Caco-2 (cell line): ENCODE measurements at regions not wholly inside any gene's neighbourhood (a gene's known extent, or its start where the extent isn't known, plus 50 kb on each side); places are given as distances from the start of the nearest gene placed in this dataset.

ENCODE experiments used
- BruUV-seq: library from RNA; stranded (reverse); fragments of 400-500 nt; replicated peaks from 2 replicates; lab custom pipeline; 2021; lab: Mats Ljungman, UMichigan
- CTCF ChIA-PET: fragments of 300-600 bp; sonication (Branson Sonifier 250); formaldehyde crosslinking; loops from one replicate; lab custom pipeline; 2022; ENCODE audit warnings: antibody characterized with exemption; lab: Charles Lee
- POLR2A ChIA-PET: fragments of 300-600 bp; sonication (Branson Sonifier 250); formaldehyde crosslinking; loops from one replicate; lab custom pipeline; 2022; ENCODE audit warnings: antibody characterized with exemption; lab: Charles Lee
- DNase-seq, 2 experiments: peaks; one replicate each; pipeline versions ENCODE4 v3.0.0 to v3.0.0-alpha.2; 2020 to 2022
- H3K27me3 ChIP-seq: replicated peaks from 2 replicates; pipeline ENCODE4 v1.6.0; 2011; ENCODE audit warnings: low read length; ENCODE audit not compliant: control insufficient read depth, insufficient read depth
- H3K36me3 ChIP-seq: 2 replicates; pipeline ENCODE4 v1.5.1; 2011; ENCODE audit warnings: low read length; ENCODE audit not compliant: control insufficient read depth, insufficient read depth
- H3K4me1 ChIP-seq: fragments of 250-450 bp; sonication (Bioruptor Pico); 2 replicates; pipeline ENCODE4 v1.5.1; 2020; ENCODE audit warnings: mild to moderate bottlenecking
- H3K4me3 ChIP-seq: 2 replicates; pipeline ENCODE4 v1.5.1; 2011; ENCODE audit warnings: low read depth, mild to moderate bottlenecking, control low read depth, low read length
- H3K9me3 ChIP-seq: fragments of 250-450 bp; sonication (Bioruptor Pico); 2 replicates; pipeline ENCODE4 v1.5.1; 2020; ENCODE audit warnings: mild to moderate bottlenecking, moderate library complexity
- H3K27ac Mint-ChIP-seq: one replicate; pipeline ENCODE4 v1.8.0; 2022; ENCODE audit warnings: mixed read lengths; ENCODE audit not compliant: unreplicated experiment
- H3K27me3 Mint-ChIP-seq: one replicate; pipeline ENCODE4 v1.8.0; 2022; ENCODE audit warnings: mixed read lengths; ENCODE audit not compliant: insufficient read depth, unreplicated experiment
- H3K36me3 Mint-ChIP-seq: one replicate; pipeline ENCODE4 v1.8.0; 2022; ENCODE audit warnings: mild to moderate bottlenecking, mixed read lengths; ENCODE audit not compliant: insufficient read depth, unreplicated experiment
- H3K4me1 Mint-ChIP-seq: one replicate; pipeline ENCODE4 v1.8.0; 2022; ENCODE audit warnings: low read depth, mixed read lengths; ENCODE audit not compliant: unreplicated experiment
- H3K4me3 Mint-ChIP-seq: one replicate; pipeline ENCODE4 v1.8.0; 2022; ENCODE audit warnings: mild to moderate bottlenecking, moderate library complexity, mixed read lengths; ENCODE audit not compliant: unreplicated experiment
- H3K9me3 Mint-ChIP-seq: one replicate; pipeline ENCODE4 v1.8.0; 2022; ENCODE audit warnings: mixed read lengths; ENCODE audit not compliant: unreplicated experiment
- CTCF ChIP-seq, 2 experiments: fragments of 200-600 bp in 1 of 2; IDR thresholded peaks; 1 replicate in 1 of 2; 2 replicates in 1 of 2; pipeline versions ENCODE4 v1.5.1 to v1.8.0; 2011 to 2022; ENCODE audit warnings: antibody characterized with exemption in 1 of 2, control low read depth in 1 of 2, inconsistent platforms in 1 of 2, low read depth in 1 of 2, low read length in 1 of 2, mild to moderate bottlenecking in 1 of 2, moderate library complexity in 1 of 2; ENCODE audit not compliant: insufficient read depth in 1 of 2, severe bottlenecking in 1 of 2, unreplicated experiment in 1 of 2
- intact Hi-C: fragments of 100-400 bp; cut with micrococcal nuclease; formaldehyde crosslinking; loops from one replicate; pipeline ENCODE4 v1.10.0; 2022; ENCODE audit not compliant: unreplicated experiment

DNA sequence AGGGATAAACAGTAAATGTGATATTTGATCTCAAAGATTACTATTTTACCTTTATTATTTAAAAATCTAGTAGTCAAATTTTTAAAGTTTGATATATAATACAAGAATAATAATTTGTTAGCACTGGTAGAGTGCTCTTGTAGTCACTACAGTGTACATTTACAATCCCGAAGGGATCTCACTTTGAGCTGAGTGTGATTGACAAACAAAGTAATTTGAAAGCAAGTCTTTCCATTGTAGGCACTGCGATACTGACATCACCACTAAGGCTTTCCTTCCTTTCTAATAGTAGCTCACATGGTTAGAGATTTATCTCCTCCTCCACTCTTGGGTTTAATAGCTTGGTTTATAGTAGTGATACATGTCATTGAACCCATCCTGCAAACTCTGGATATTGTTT lies 280.6 kb downstream of the PARM1 start:
- no peak for DNase-seq
- H3K4me1 ChIP-seq = no peaks in the 10 kb centered on the region
- no peaks in the 10 kb centered on the region for H3K36me3 ChIP-seq
- no peak overlapping the region for H3K4me3 Mint-ChIP-seq
- H3K36me3 Mint-ChIP-seq = no peaks in the 10 kb centered on the region
- no TSS peak for BruUV-seq
- H3K27ac Mint-ChIP-seq = no peak overlapping the region
- intact Hi-C loops = no loop called here
- ChIA-PET POLR2A (no interaction called here), CTCF (no interaction called here)
- H3K9me3 ChIP-seq = no peaks in the 10 kb centered on the region
- no peaks in the 10 kb centered on the region for H3K27me3 Mint-ChIP-seq
- no peak overlapping the region for H3K4me3 ChIP-seq
- H3K27me3 ChIP-seq = no peaks in the 10 kb centered on the region
- no peaks in the 10 kb centered on the region for H3K4me1 Mint-ChIP-seq
- peaks cover 10% of the 10 kb centered on the region for H3K9me3 Mint-ChIP-seq
- no peak for TF ChIP-seq CTCF (IDR thresholded peaks at IDR 0.05; ENCODE audit: insufficient read depth in 1 of 2, low read depth in 1 of 2, low read length in 1 of 2, severe bottlenecking in 1 of 2, unreplicated experiment in 1 of 2)

GRCh38 chr4:75211422-75211821 lies 278.5 kb downstream of the PARM1 start:
- H3K4me1 ChIP-seq = no peaks in the 10 kb centered on the region
- H3K9me3 ChIP-seq = no peaks in the 10 kb centered on the region
- no peaks in the 10 kb centered on the region for H3K27me3 ChIP-seq
- H3K4me3 ChIP-seq = no peak overlapping the region
- no peak for DNase-seq
- Mint-ChIP-seq H3K36me3 (no peaks in the 10 kb centered on the region), H3K27ac (no peak overlapping the region), H3K9me3 (no peaks in the 10 kb centered on the region), H3K4me3 (no peak overlapping the region), H3K27me3 (no peaks in the 10 kb centered on the region), H3K4me1 (no peaks in the 10 kb centered on the region)
- BruUV-seq = no TSS peak
- intact Hi-C loops = no loop called here
- no peaks in the 10 kb centered on the region for H3K36me3 ChIP-seq
- POLR2A ChIA-PET = no interaction called here
- CTCF ChIA-PET = no interaction called here
- TF ChIP-seq CTCF (IDR thresholded peaks at IDR 0.05; ENCODE audit: insufficient read depth in 1 of 2, low read depth in 1 of 2, low read length in 1 of 2, severe bottlenecking in 1 of 2, unreplicated experiment in 1 of 2) = no peak

DNA sequence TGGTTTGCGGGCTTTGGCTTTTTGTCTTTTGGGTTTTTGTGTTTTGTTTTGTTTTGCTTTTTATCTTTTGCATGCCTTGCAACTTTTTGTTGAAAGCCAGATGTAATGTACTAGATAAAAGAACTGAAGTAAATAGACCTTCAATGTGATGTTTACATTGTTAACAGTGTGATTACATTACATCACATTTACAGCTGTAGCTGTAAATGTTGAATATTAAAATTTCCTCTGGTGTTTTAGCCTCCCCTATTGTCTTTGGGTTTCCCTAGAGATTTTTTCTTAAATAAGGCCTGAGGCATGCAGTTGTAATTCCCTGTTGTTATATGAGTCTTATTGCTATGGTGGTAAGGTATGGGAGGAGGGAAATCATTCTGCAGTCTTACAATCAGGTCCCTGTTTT lies 275.0 kb downstream of the PARM1 start:
- intact Hi-C loops = no loop called here
- Mint-ChIP-seq H3K9me3 (no peaks in the 10 kb centered on the region), H3K4me1 (no peaks in the 10 kb centered on the region), H3K27ac (no peak overlapping the region), H3K4me3 (no peak overlapping the region), H3K27me3 (no peaks in the 10 kb centered on the region), H3K36me3 (no peaks in the 10 kb centered on the region)
- ChIA-PET POLR2A (no interaction called here), CTCF (no interaction called here)
- Histone ChIP-seq H3K4me1 (no peaks in the 10 kb centered on the region), H3K36me3 (no peaks in the 10 kb centered on the region), H3K9me3 (no peaks in the 10 kb centered on the region), H3K27me3 (no peaks in the 10 kb centered on the region), H3K4me3 (no peak overlapping the region)
- no TSS peak for BruUV-seq
- no peak for TF ChIP-seq CTCF (IDR thresholded peaks at IDR 0.05; ENCODE audit: insufficient read depth in 1 of 2, low read depth in 1 of 2, low read length in 1 of 2, severe bottlenecking in 1 of 2, unreplicated experiment in 1 of 2)
- no peak for DNase-seq
